Renal pelvis (tissue), 1 donor: ENCODE measurements at regions not wholly inside any gene's neighbourhood (a gene's known extent, or its start where the extent isn't known, plus 50 kb on each side); places are given as distances from the start of the nearest gene placed in this dataset.

ENCODE experiments used
- DNase-seq: peaks from one replicate; pipeline ENCODE4 v3.0.0-alpha.2; 2013

GRCh38 chrX:38991656-38992440, 190.6 kb downstream of the MID1IP1 start:
- DNase-seq: no peak

- no peak for DNase-seq
These were observed 191.3 kb downstream of the MID1IP1 start for GRCh38 chrX:38992441-38993096.

GRCh38 chrX:38993500-38993899, 192.2 kb downstream of the MID1IP1 start:
- no peak for DNase-seq

GRCh38 chrX:38999099-38999498, 197.8 kb downstream of the MID1IP1 start:
- no peak for DNase-seq

GRCh38 chrX:38999967-39000745, 198.9 kb downstream of the MID1IP1 start:
- no peak for DNase-seq

- DNase-seq: no peak
These were observed 199.5 kb downstream of the MID1IP1 start for GRCh38 chrX:39000802-39001201.

- no peak for DNase-seq
These were observed 201.2 kb downstream of the MID1IP1 start for GRCh38 chrX:39002466-39002865.

GRCh38 chrX:39008549-39008948, 207.3 kb downstream of the MID1IP1 start:
- DNase-seq: no peak

- no peak for DNase-seq
These were observed 210.4 kb downstream of the MID1IP1 start for GRCh38 chrX:39011454-39012221.

- DNase-seq: peak; percentile 8
These were observed 211.4 kb downstream of the MID1IP1 start for GRCh38 chrX:39012621-39013111.

- peak; percentile 19 for DNase-seq
These were observed 215.3 kb downstream of the MID1IP1 start for GRCh38 chrX:39016556-39016955.

GRCh38 chrX:39017077-39017476, 215.8 kb downstream of the MID1IP1 start:
- no peak for DNase-seq

- DNase-seq: no peak
These were observed 216.5 kb downstream of the MID1IP1 start for GRCh38 chrX:39017716-39018115.

GRCh38 chrX:39018541-39018940, 217.3 kb downstream of the MID1IP1 start:
- DNase-seq: no peak

- no peak for DNase-seq
These were observed 217.8 kb downstream of the MID1IP1 start for GRCh38 chrX:39019056-39019455.

GRCh38 chrX:39020051-39020669, 218.9 kb downstream of the MID1IP1 start:
- no peak for DNase-seq

- no peak for DNase-seq
These were observed 220.8 kb downstream of the MID1IP1 start for GRCh38 chrX:39022106-39022505.

GRCh38 chrX:39029221-39029620, 228.0 kb downstream of the MID1IP1 start:
- DNase-seq: no peak

- no peak for DNase-seq
These were observed 229.4 kb downstream of the MID1IP1 start for GRCh38 chrX:39030636-39031035.

GRCh38 chrX:39039890-39040289, 238.6 kb downstream of the MID1IP1 start:
- no peak for DNase-seq

- DNase-seq: no peak
These were observed 242.7 kb downstream of the MID1IP1 start for GRCh38 chrX:39043838-39044550.
